H54 (cell line): ENCODE measurements at regions not wholly inside any gene's neighbourhood (a gene's known extent, or its start where the extent isn't known, plus 50 kb on each side); places are given as distances from the start of the nearest gene placed in this dataset.

Experiments used
- DNase-seq: peaks from one replicate; pipeline ENCODE4 v3.0.0; 2011; ENCODE audit warnings: low spot score, mixed read lengths; ENCODE audit not compliant: insufficient read length
- FAIRE-seq: peaks from 3 replicates; lab custom pipeline; 2011; peaks lifted over from hg19 to GRCh38; lab: Jason Lieb, UNC
- POLR2A ChIP-seq: IDR thresholded peaks from 2 replicates; pipeline ENCODE4 v1.6.1; 2011; ENCODE audit warnings: low read depth, mild to moderate bottlenecking, low read length

GRCh38 chr4:30473225-30473624 is 246.9 kb upstream of the PCDH7 start:
- FAIRE-seq (no peak), DNase-seq (no peak)
- no peak for TF ChIP-seq POLR2A

- no peak for FAIRE-seq
- DNase-seq, result no peak
- no peak for TF ChIP-seq POLR2A
These were observed 224.9 kb upstream of the PCDH7 start for GRCh38 chr4:30495251-30495650.

- TF ChIP-seq POLR2A, result no peak
- FAIRE-seq, result no peak
- no peak for DNase-seq
These were observed 224.4 kb upstream of the PCDH7 start for GRCh38 chr4:30495651-30496310.

DNA sequence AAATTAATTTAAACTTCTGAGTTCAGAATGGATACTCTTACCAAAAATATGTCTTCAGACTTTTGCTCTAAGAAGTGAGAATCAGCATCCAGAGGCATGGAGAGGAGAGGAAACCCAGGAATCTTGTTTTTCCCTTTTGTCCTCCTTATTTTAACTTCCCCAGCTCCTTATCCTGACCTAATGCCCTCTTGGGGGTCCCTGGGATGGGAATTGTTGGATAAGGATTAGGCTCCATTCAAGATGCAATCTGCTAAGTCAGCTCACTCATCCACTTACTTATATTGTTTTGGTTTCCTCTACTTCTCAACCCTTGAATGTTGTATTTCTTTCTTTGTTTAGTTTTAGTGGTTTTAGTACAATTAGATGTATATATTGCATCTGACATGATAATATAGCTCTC is 208.4 kb upstream of the PCDH7 start:
- DNase-seq (no peak), FAIRE-seq (no peak)
- TF ChIP-seq POLR2A, result no peak

DNA sequence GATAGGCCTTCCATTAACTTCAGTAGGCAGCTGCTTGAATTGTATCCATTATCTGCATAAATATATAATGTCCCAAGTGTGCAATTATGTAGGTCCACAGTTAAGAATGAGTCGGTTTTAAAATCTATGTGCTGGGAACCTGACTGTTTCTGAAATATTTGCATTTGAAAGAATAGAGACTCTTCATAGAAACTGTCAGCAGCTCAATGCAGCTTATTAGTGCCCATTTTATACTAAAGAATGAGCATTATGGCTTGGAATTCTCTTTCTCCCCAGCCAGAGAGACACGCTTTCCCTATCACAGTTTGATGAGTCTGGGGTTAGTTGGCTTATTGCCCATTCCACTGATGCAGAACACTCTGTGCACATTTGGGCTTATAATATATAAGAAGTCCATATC is 202.0 kb upstream of the PCDH7 start:
- TF ChIP-seq POLR2A, result no peak
- DNase-seq, result no peak
- FAIRE-seq, result no peak

DNA sequence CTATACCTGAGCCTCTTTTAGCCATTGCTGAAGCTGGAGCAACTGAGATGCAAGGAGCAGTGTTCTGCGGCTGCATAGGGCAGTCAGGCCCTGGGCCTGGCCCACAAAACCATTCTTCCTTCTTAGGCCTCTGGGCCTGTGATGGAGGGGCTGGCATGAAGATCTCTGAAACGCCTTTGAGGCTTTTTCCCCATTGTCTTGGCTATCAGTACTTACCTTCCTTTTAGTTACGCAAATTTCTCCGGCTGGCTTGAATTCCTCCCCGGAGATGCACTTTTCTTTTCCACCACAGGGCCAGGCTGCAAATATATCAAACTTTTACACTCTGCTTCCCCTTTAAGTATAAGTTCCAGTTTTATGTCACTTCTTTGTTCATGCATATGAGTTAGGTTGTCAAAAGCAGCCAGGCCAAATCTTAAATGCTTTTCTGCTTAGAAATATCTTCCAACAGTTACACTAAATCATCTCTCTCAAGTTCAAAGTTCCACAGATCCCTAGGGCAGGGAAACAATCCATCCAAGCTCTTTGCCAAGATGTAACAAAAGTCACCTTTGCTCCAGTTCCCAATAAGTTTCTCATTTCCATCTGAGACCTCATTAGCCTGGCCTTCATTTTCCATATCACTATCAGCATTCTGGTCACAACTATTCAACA is 194.4 kb upstream of the PCDH7 start:
- DNase-seq (no peak), FAIRE-seq (no peak)
- TF ChIP-seq POLR2A, result no peak

GRCh38 chr4:30535255-30535654 is 184.9 kb upstream of the PCDH7 start:
- TF ChIP-seq POLR2A, result no peak
- no peak for DNase-seq
- no peak for FAIRE-seq

DNA sequence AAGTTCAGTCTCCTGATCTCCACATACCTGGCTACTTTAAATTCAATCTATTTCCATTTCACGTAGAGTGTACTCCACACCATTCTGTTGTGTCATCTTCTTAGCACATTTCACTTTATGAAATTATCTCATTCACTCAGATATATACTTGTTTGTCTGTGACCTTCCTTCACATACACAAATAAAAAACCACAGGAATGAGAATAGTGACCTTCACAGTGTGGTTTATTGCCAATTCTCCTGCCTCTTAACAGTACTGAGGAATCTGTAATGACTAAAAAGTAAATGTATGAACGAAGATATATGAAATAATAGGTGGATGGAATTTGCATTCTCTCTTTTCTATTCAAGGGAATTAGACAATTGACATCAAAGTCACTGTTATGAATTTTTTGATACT is 183.9 kb upstream of the PCDH7 start:
- no peak for FAIRE-seq
- no peak for TF ChIP-seq POLR2A
- no peak for DNase-seq

- peak; percentile 84 for FAIRE-seq
- TF ChIP-seq POLR2A, result no peak
- DNase-seq, result peak; percentile 8
These were observed 182.7 kb upstream of the PCDH7 start for GRCh38 chr4:30537456-30537855.

DNA sequence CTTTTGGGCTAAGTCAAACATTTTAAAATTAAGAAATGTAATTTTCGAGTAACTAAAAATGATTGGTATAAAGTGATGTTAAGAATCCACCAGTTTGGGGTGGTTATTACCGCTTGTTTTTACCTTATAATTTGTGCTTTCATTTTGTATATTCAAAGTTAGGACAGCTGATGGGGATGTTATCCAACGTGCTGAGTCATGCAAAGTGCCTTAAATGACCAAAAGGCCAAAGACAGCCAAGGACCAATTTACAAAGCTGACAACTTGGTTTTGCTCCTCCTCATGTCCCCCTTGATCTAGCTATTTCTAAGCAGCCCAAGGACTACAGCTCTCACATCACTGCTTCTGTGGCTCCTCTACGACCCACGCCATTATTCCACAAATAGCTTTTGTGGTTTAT is 181.4 kb upstream of the PCDH7 start:
- TF ChIP-seq POLR2A, result no peak
- DNase-seq (no peak), FAIRE-seq (no peak)

DNA sequence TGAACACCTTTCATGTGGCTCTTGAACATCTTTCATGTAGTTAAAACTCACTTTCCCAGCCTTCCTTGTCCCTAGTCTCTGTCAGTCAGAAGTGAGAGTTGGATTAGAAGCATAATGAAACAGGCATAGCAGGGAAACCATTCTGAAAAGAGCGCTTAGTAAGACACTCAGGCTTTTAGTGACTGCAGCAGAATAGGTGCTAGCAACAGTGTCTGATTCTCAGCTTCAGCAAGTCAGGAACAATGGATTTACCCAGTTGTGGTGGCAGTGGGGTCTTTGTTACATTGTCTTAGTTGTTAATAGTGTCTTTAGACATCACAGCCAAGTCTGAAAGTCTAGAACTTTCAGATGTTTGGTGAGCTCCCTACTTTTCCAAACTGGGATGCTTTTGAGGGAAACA is 177.1 kb upstream of the PCDH7 start:
- FAIRE-seq, result no peak
- DNase-seq, result no peak
- no peak for TF ChIP-seq POLR2A

DNA sequence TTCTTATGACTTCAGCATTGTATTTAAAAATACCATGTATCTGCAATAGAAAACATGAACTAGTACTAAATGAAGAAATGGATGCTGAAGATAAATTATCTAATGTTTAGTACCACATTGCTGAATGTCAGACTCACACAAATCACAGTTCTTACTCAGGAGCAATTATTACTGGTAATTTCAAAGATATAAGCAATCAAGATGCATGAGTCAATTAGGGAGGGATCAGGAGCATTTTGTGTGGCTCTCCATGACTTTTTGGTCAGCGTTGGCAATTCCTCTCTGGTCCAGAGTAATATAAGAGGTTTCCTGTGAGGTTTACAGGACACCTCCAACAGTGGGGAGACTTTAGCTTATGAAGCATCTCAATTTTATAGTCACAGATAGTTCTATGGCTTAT is 167.0 kb upstream of the PCDH7 start:
- no peak for DNase-seq
- no peak for TF ChIP-seq POLR2A
- FAIRE-seq, result no peak

DNA sequence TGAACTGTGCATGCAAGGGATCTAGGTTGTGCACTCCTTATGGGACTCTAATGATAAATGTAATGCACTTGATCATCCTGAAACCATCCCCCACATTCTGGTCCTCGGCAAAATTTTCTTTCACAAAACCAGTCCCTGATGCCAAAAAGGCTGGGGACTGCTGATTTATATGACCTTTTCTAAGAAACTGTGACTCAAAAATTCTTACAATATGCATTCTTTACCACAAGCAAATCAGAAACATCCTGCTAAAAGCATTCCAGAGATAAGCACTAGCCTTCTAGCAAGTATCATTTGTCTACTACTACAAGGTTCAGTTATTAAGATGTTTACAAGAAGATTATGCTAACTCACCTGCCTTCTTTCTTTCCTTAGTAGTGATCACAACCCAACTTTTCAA is 166.5 kb upstream of the PCDH7 start:
- TF ChIP-seq POLR2A, result no peak
- FAIRE-seq (no peak), DNase-seq (no peak)

- no peak for TF ChIP-seq POLR2A
- DNase-seq, result no peak
- FAIRE-seq, result no peak
These were observed 164.4 kb upstream of the PCDH7 start for GRCh38 chr4:30555775-30556174.

DNA sequence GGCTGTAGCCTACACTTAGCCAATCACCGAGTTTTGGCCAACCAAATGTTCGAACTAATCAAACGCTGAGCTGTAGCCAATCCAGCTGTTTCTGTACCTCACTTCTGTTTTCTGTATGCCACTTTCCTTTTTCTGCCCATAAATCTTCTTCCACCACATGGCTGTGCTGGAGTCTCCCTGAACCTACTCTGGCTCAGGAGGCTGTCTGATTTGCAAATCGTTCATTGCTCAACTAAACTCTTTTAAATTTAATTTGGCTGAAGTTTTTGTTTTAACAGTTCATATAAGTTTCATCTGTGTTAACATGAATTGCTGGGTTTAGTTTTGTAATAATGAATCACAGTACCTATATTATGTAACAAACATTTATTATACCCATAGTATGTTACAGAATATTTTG is 160.7 kb upstream of the PCDH7 start:
- FAIRE-seq, result no peak
- TF ChIP-seq POLR2A, result no peak
- no peak for DNase-seq
